GM12878 (cell line): ENCODE measurements at regions not wholly inside any gene's neighbourhood (a gene's known extent, or its start where the extent isn't known, plus 50 kb on each side); places are given as distances from the start of the nearest gene placed in this dataset.

ENCODE experiments used
- TF ChIP-seq, protein P1 (sequence below), 3 experiments: IDR thresholded peaks in 2 of 3; conservative IDR thresholded peaks in 1 of 3; 2 replicates each; pipeline ENCODE4 v1.5.1; 2011; ENCODE audit warnings: low read depth in 3 of 3, low read length in 3 of 3, mild to moderate bottlenecking in 3 of 3, control low read depth in 2 of 3, moderate library complexity in 2 of 3, inconsistent platforms in 1 of 3, mixed read lengths in 1 of 3; ENCODE audit not compliant: control insufficient read depth in 2 of 3, insufficient read depth in 1 of 3; ENCODE audit errors: extremely low read depth in 1 of 3
- TF ChIP-seq, protein P2 (sequence below): IDR thresholded peaks from 2 replicates; pipeline ENCODE4 v1.6.1; 2011; ENCODE audit warnings: low read depth, mild to moderate bottlenecking, low read length, moderate library complexity, borderline replicate concordance; ENCODE audit errors: extremely low read depth

DNA sequence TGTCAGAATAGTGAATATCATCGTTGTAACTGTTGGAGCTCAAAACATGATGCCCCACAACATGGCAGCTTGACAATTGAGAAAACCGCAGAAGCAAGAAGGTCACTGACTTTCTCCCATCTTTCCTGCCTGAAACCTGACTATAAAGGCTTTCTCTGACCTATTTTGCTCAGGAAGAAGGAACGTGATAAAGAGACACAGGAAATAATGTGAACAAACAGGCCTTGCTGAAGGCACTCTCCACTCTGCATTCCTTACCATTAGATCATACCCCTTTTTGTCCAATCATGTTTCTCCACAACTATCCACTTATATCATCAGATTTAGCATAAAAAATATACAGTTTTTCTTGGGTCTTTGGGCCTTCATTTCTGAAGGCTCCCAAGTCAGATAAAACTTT lies 916.8 kb downstream of the METTL15 start:
- TF ChIP-seq, protein P1, sequence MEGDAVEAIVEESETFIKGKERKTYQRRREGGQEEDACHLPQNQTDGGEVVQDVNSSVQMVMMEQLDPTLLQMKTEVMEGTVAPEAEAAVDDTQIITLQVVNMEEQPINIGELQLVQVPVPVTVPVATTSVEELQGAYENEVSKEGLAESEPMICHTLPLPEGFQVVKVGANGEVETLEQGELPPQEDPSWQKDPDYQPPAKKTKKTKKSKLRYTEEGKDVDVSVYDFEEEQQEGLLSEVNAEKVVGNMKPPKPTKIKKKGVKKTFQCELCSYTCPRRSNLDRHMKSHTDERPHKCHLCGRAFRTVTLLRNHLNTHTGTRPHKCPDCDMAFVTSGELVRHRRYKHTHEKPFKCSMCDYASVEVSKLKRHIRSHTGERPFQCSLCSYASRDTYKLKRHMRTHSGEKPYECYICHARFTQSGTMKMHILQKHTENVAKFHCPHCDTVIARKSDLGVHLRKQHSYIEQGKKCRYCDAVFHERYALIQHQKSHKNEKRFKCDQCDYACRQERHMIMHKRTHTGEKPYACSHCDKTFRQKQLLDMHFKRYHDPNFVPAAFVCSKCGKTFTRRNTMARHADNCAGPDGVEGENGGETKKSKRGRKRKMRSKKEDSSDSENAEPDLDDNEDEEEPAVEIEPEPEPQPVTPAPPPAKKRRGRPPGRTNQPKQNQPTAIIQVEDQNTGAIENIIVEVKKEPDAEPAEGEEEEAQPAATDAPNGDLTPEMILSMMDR (IDR thresholded peaks at IDR 0.05 in 2 of 3, conservative IDR thresholded peaks at IDR 0.05 in 1 of 3; ENCODE audit: control insufficient read depth in 2 of 3, extremely low read depth in 1 of 3, insufficient read depth in 1 of 3, low read depth in 3 of 3, low read length in 3 of 3), result no peak
- TF ChIP-seq, protein P2, sequence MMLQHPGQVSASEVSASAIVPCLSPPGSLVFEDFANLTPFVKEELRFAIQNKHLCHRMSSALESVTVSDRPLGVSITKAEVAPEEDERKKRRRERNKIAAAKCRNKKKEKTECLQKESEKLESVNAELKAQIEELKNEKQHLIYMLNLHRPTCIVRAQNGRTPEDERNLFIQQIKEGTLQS, result no peak
